H9 (cell line): ENCODE measurements at regions not wholly inside any gene's neighbourhood (a gene's known extent, or its start where the extent isn't known, plus 50 kb on each side); places are given as distances from the start of the nearest gene placed in this dataset.

Experiments used
- DNase-seq: peaks from one replicate; pipeline ENCODE4 v3.0.0-alpha.2; 2017
- H2AFZ ChIP-seq: one replicate; pipeline ENCODE4 v1.6.1; 2013; ENCODE audit warnings: mild to moderate bottlenecking, low read length, control low read depth, moderate library complexity
- H2AK5ac ChIP-seq: 2 replicates; pipeline ENCODE4 v1.6.1; 2013; ENCODE audit warnings: low read length, control low read depth, mixed read lengths; ENCODE audit not compliant: insufficient read length
- H2BK120ac ChIP-seq: one replicate; pipeline ENCODE4 v1.6.1; 2013; ENCODE audit warnings: low read depth, mild to moderate bottlenecking, low read length, control low read depth, inconsistent platforms; ENCODE audit not compliant: poor library complexity, severe bottlenecking
- H2BK12ac ChIP-seq: 2 replicates; pipeline ENCODE4 v1.6.1; 2013; ENCODE audit warnings: low read length, control low read depth, mixed read lengths, low read depth; ENCODE audit not compliant: insufficient read length
- H2BK15ac ChIP-seq: 2 replicates; pipeline ENCODE4 v1.6.1; 2013; ENCODE audit warnings: low read depth, low read length, control low read depth
- H2BK20ac ChIP-seq: one replicate; pipeline ENCODE4 v1.6.1; 2013; ENCODE audit warnings: low read depth, mild to moderate bottlenecking, low read length, control low read depth, inconsistent platforms; ENCODE audit not compliant: poor library complexity, severe bottlenecking
- H2BK5ac ChIP-seq: 2 replicates; pipeline ENCODE4 v1.6.1; 2013; ENCODE audit warnings: low read length, control low read depth, mixed read lengths; ENCODE audit not compliant: insufficient read length
- H3K14ac ChIP-seq: 2 replicates; pipeline ENCODE4 v1.6.1; 2013; ENCODE audit warnings: low read length, control low read depth; ENCODE audit not compliant: insufficient read depth
- H3K18ac ChIP-seq: 2 replicates; pipeline ENCODE4 v1.6.1; 2013; ENCODE audit warnings: low read depth, mild to moderate bottlenecking, mixed read lengths, low read length, control low read depth; ENCODE audit not compliant: insufficient read length
- H3K23ac ChIP-seq: 2 replicates; pipeline ENCODE4 v1.6.1; 2013; ENCODE audit warnings: low read length, control low read depth, mixed read lengths, low read depth; ENCODE audit not compliant: insufficient read length
- H3K23me2 ChIP-seq: 2 replicates; pipeline ENCODE4 v1.6.1; 2013; ENCODE audit warnings: low read depth, mild to moderate bottlenecking, mixed read lengths, low read length, control low read depth; ENCODE audit not compliant: insufficient read length, poor library complexity, severe bottlenecking
- H3K27ac ChIP-seq: 2 replicates; pipeline ENCODE4 v1.5.1; 2013; ENCODE audit warnings: low read length, control low read depth, mixed read lengths, low read depth; ENCODE audit not compliant: insufficient read length
- H3K27me3 ChIP-seq: 2 replicates; pipeline ENCODE4 v1.6.1; 2013; ENCODE audit warnings: low read length, control low read depth, inconsistent platforms; ENCODE audit not compliant: insufficient read depth
- H3K4ac ChIP-seq: 2 replicates; pipeline ENCODE4 v1.6.1; 2013; ENCODE audit warnings: low read depth, mild to moderate bottlenecking, control low read depth, inconsistent platforms, low read length, moderate library complexity
- H3K4me1 ChIP-seq: 2 replicates; pipeline ENCODE4 v1.6.1; 2013; ENCODE audit warnings: low read length, control low read depth, inconsistent platforms; ENCODE audit not compliant: insufficient read depth
- H3K4me2 ChIP-seq: 2 replicates; pipeline ENCODE4 v1.6.1; 2013; ENCODE audit warnings: low read length, control low read depth, mixed read lengths; ENCODE audit not compliant: insufficient read length, insufficient read depth
- H3K56ac ChIP-seq: 2 replicates; pipeline ENCODE4 v1.6.1; 2013; ENCODE audit warnings: low read depth, mild to moderate bottlenecking, mixed read lengths, low read length, control low read depth; ENCODE audit not compliant: insufficient read length
- H3K79me1 ChIP-seq: 2 replicates; pipeline ENCODE4 v1.6.1; 2013; ENCODE audit warnings: low read depth, mild to moderate bottlenecking, moderate library complexity, low read length, control low read depth, inconsistent platforms; ENCODE audit not compliant: insufficient read depth, poor library complexity, severe bottlenecking
- H3K79me2 ChIP-seq: 2 replicates; pipeline ENCODE4 v1.6.1; 2013; ENCODE audit warnings: low read length, control low read depth, inconsistent platforms; ENCODE audit not compliant: insufficient read depth
- H3K9ac ChIP-seq: 2 replicates; pipeline ENCODE4 v1.6.1; 2013; ENCODE audit warnings: low read length, control low read depth, mixed read lengths; ENCODE audit not compliant: insufficient read length; ENCODE audit errors: extremely low read depth
- H3K9me3 ChIP-seq: one replicate; pipeline ENCODE4 v1.6.1; 2013; ENCODE audit warnings: low read depth, low read length, inconsistent platforms; ENCODE audit not compliant: control insufficient read depth
- H3T11ph ChIP-seq: one replicate; pipeline ENCODE4 v1.6.1; 2013; ENCODE audit warnings: mild to moderate bottlenecking, low read length, control low read depth, inconsistent platforms
- H4K20me1 ChIP-seq: one replicate; pipeline ENCODE4 v1.6.1; 2013; ENCODE audit not compliant: control insufficient read depth, insufficient read length, insufficient read depth
- H4K5ac ChIP-seq: 2 replicates; pipeline ENCODE4 v1.6.1; 2013; ENCODE audit warnings: low read depth, mild to moderate bottlenecking, mixed read lengths, low read length, control low read depth; ENCODE audit not compliant: insufficient read length
- H4K8ac ChIP-seq: replicated peaks from 2 replicates; pipeline ENCODE4 v1.6.1; 2013; ENCODE audit warnings: low read length, control low read depth, mixed read lengths, low read depth; ENCODE audit not compliant: insufficient read length
- H4K91ac ChIP-seq: 2 replicates; pipeline ENCODE4 v1.6.1; 2013; ENCODE audit warnings: low read depth, mild to moderate bottlenecking, moderate library complexity, mixed read lengths, low read length, control low read depth; ENCODE audit not compliant: insufficient read length
- H3K27ac Mint-ChIP-seq, 3 experiments: 2 replicates in 2 of 3; 3 replicates in 1 of 3; pipeline ENCODE4 v1.8.0; 2020 to 2021; ENCODE audit warnings: mixed read lengths in 3 of 3, mild to moderate bottlenecking in 1 of 3, moderate library complexity in 1 of 3
- H3K27me3 Mint-ChIP-seq: 2 replicates; pipeline ENCODE4 v1.8.0; 2021; ENCODE audit warnings: low read depth, mild to moderate bottlenecking, moderate library complexity, mixed read lengths
- H3K36me3 Mint-ChIP-seq, 3 experiments: 2 replicates in 2 of 3; 3 replicates in 1 of 3; pipeline ENCODE4 v1.8.0; 2020 to 2021; ENCODE audit warnings: low read depth in 3 of 3, mixed read lengths in 3 of 3; ENCODE audit not compliant: insufficient read depth in 1 of 3
- H3K4me1 Mint-ChIP-seq, 2 experiments: 2 replicates each; pipeline ENCODE4 v1.8.0; 2020; ENCODE audit warnings: mixed read lengths in 2 of 2
- H3K4me3 Mint-ChIP-seq, 2 experiments: 2 replicates in 1 of 2; 3 replicates in 1 of 2; pipeline ENCODE4 v1.8.0; 2020 to 2021; ENCODE audit warnings: mild to moderate bottlenecking in 2 of 2, mixed read lengths in 2 of 2, moderate library complexity in 1 of 2
- H3K9me3 Mint-ChIP-seq, 2 experiments: 2 replicates in 1 of 2; 3 replicates in 1 of 2; pipeline ENCODE4 v1.8.0; 2020; ENCODE audit warnings: mild to moderate bottlenecking in 2 of 2, mixed read lengths in 2 of 2, moderate library complexity in 1 of 2
- CTCF ChIP-seq: fragments of 200-600 bp; sonication (generic); conservative IDR thresholded peaks from 3 replicates; pipeline ENCODE4 v1.8.0; 2021; ENCODE audit warnings: antibody characterized with exemption, mild to moderate bottlenecking
- WGBS: extraction: QIAGEN DNeasy Blood & Tissue Kit; methylation state at CpG from one replicate; pipeline ENCODE4 v1.1.7; 2013; ENCODE audit warnings: missing lambda C conversion rate, low lambda C conversion rate, mixed read lengths; ENCODE audit not compliant: insufficient read length; ENCODE audit errors: extremely low coverage; 5-methylcytosine and 5-hydroxymethylcytosine counted together

DNA sequence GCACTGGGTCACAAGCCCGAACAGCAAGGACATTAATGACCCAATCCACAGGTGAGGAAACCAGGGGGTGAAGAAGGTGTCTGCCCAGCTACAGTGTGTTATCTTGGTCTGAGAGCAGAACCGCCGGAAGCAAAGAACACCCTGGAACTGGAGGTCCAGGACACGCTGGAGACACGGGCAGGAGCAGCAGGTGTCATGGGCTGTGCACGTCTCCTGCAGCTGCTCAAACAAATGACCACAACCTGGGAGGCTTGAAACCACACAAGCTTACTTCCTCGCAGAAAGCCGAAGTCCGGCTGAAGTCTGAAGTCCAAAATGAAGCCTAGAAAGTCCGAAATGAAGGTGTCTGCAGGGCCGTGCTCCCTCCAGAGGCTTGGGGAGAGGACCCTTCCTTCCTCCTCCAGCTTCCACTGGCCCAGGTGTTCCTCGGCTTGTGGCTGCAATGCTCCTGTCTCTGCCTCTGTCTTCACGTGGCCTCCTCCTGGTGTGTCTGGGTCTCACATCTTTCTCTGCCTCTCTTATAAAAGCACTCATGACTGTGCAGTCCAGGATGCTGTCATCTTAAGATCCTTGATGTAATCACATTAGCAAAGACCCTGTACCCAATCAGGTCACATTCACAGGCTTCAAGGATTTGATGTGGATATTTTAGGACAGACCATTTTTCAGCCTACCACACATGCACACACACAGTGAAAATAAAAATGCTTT lies 351.2 kb downstream of the C16orf95 start:
- Histone ChIP-seq H4K20me1 (no peaks in the 10 kb centered on the region), H3K18ac (no peak overlapping the region), H4K5ac (no peak overlapping the region), H3K14ac (no peak overlapping the region), H2BK5ac (no peak overlapping the region), H3K4me1 (no peaks in the 10 kb centered on the region), H4K91ac (no peak overlapping the region), H3K23me2 (no peaks in the 10 kb centered on the region), H3T11ph (no peak overlapping the region), H3K4ac (no peak overlapping the region), H3K79me2 (no peaks in the 10 kb centered on the region), H3K56ac (no peak overlapping the region), H3K9me3 (no peaks in the 10 kb centered on the region), H2AFZ (no peak overlapping the region), H2BK120ac (no peak overlapping the region), H3K4me2 (no peak overlapping the region), H2BK12ac (no peak overlapping the region), H4K8ac (no peak overlapping the region), H3K79me1 (no peaks in the 10 kb centered on the region), H2AK5ac (no peak overlapping the region), H3K27me3 (no peaks in the 10 kb centered on the region), H3K23ac (no peak overlapping the region), H2BK20ac (no peak overlapping the region), H3K9ac (no peak overlapping the region), H2BK15ac (no peak overlapping the region), H3K27ac (no peak overlapping the region)
- no peak for TF ChIP-seq CTCF
- WGBS: no CpG with 5 or more reads among the region's 13 CpGs
- Mint-ChIP-seq H3K27ac (no peak overlapping the region), H3K4me3 (no peak overlapping the region), H3K27me3 (peaks cover 10% of the 10 kb centered on the region), H3K9me3 (no peaks in the 10 kb centered on the region; a peak in 1 of 5 replicates), H3K4me1 (peaks cover 0 to 6% of the 10 kb centered on the region in 2 experiments; a peak in 2 of 4 replicates), H3K36me3 (no peaks in the 10 kb centered on the region; a peak in 1 of 7 replicates)
- DNase-seq: no peak
